HAP-1 (cell line): ENCODE measurements at regions not wholly inside any gene's neighbourhood (a gene's known extent, or its start where the extent isn't known, plus 50 kb on each side); places are given as distances from the start of the nearest gene placed in this dataset.

ENCODE experiments used
- DNase-seq, 2 experiments: peaks; one replicate each; pipeline ENCODE4 v3.0.0-alpha.2; 2016 to 2020; ENCODE audit warnings: low spot score in 2 of 2
- H3K27me3 ChIP-seq: fragments of 250-450 bp; sonication (Bioruptor Pico); 2 replicates; pipeline ENCODE4 v1.5.1; 2020; ENCODE audit warnings: low read depth, mild to moderate bottlenecking, moderate library complexity
- H3K36me3 ChIP-seq: fragments of 250-450 bp; sonication (Bioruptor Pico); replicated peaks from 2 replicates; pipeline ENCODE4 v1.5.1; 2020; ENCODE audit warnings: mild to moderate bottlenecking
- H3K4me1 ChIP-seq: fragments of 250-450 bp; sonication (Bioruptor Pico); 2 replicates; pipeline ENCODE4 v1.5.1; 2020; ENCODE audit warnings: mild to moderate bottlenecking
- H3K4me3 ChIP-seq: fragments of 250-450 bp; sonication (Bioruptor Pico); 2 replicates; pipeline ENCODE4 v1.5.1; 2020; ENCODE audit warnings: mild to moderate bottlenecking, moderate library complexity
- H3K9me3 ChIP-seq: fragments of 250-450 bp; sonication (Bioruptor Pico); 2 replicates; pipeline ENCODE4 v1.5.1; 2020; ENCODE audit warnings: mild to moderate bottlenecking, moderate library complexity
- in situ Hi-C: fragments of 300-500 bp; cut with MboI; formaldehyde crosslinking; loops from 3 replicates; pipeline ENCODE4 v1.14.3; 2020; ENCODE audit warnings: low sequenced_read_pairs, inconsistent platforms, mixed read lengths

DNA sequence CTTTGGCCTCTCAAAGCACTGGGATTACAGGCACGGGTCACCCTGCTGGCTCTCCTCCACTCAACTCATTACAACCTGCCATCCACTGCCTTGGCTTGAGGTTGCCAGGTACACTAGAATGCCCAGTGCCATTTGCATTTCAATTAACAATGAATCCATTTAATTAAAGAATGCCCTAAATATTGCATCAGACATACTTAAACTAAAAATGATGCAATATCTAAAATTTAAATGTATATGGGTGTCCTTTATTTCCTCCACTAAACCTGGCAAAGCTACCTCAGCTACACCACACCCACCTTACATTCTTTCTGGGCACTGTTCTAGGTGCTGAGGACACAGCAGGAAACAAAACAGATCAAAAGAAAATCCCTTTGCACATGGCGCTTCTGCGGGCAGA is 382.2 kb upstream of the ZFHX3 start:
- in situ Hi-C loops = no loop called here
- Histone ChIP-seq H3K4me1 (no peaks in the 10 kb centered on the region), H3K27me3 (no peaks in the 10 kb centered on the region), H3K4me3 (no peak overlapping the region), H3K9me3 (no peaks in the 10 kb centered on the region), H3K36me3 (no peaks in the 10 kb centered on the region)
- no peak for DNase-seq

DNA sequence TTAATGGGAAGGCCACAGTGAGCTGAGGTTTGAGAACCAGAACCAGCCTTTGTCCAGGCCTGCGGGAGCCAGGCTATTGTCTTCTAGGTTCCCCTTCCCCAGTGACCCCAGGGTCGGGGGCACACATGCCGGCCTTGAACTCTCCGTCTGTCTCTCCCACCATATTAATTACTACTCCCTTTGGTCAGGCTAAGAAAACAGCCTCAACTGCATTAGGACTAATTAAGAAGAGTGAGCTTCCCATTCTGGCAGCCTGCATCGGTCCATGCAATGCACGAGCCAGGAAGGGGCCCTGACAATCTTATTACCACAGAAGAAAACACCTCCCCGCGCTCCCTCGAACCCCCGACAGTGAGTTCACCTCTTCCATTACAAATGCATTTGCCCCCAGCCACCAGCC is 380.2 kb upstream of the ZFHX3 start:
- in situ Hi-C loops = no loop called here
- no peaks in the 10 kb centered on the region for H3K27me3 ChIP-seq

DNA sequence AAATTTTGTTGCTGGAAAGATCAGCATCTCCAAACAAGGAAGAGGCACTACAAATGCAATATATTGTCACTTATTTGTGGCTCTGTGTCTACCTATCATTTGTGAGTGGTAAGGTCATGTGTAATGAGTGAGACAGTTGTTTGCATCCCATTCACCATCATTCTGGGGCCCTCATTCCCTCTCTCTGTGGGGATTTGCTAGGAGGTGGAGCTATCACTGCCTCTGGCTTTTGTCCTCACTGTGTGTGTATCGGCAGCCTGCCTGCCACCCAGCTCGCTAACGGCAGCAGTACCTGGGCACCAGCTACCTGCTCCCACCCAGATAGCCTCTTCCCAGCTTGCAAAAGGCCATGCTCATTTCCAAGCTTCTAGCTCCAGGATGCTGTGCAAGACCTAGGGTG is 379.2 kb upstream of the ZFHX3 start:
- no peaks in the 10 kb centered on the region for H3K4me1 ChIP-seq
- H3K36me3 ChIP-seq = no peaks in the 10 kb centered on the region
- H3K27me3 ChIP-seq = no peaks in the 10 kb centered on the region
- H3K4me3 ChIP-seq = no peak overlapping the region
- H3K9me3 ChIP-seq = no peaks in the 10 kb centered on the region
- DNase-seq = no peak
- in situ Hi-C loops = no loop called here

More for the DNA sequence above, 380.2 kb upstream of the ZFHX3 start:
- Histone ChIP-seq H3K4me1 (no peaks in the 10 kb centered on the region), H3K36me3 (no peaks in the 10 kb centered on the region), H3K9me3 (no peaks in the 10 kb centered on the region), H3K4me3 (no peak overlapping the region)
- no peak for DNase-seq

- H3K4me1 ChIP-seq = no peaks in the 10 kb centered on the region
- H3K9me3 ChIP-seq = no peaks in the 10 kb centered on the region
- no peak for DNase-seq
- H3K27me3 ChIP-seq = no peaks in the 10 kb centered on the region
- in situ Hi-C loops = no loop called here
- H3K4me3 ChIP-seq = no peak overlapping the region
- H3K36me3 ChIP-seq = no peaks in the 10 kb centered on the region
Measured at GRCh38 chr16:73426433-73427160, 378.7 kb upstream of the ZFHX3 start.

- no peak overlapping the region for H3K4me3 ChIP-seq
- no peaks in the 10 kb centered on the region for H3K36me3 ChIP-seq
- no peaks in the 10 kb centered on the region for H3K27me3 ChIP-seq
- in situ Hi-C loops = no loop called here
- no peaks in the 10 kb centered on the region for H3K4me1 ChIP-seq
- no peaks in the 10 kb centered on the region for H3K9me3 ChIP-seq
- DNase-seq = no peak
Measured at GRCh38 chr16:73420676-73421075, 372.7 kb upstream of the ZFHX3 start.

GRCh38 chr16:73420244-73420643 is 372.3 kb upstream of the ZFHX3 start:
- no peaks in the 10 kb centered on the region for H3K36me3 ChIP-seq
- in situ Hi-C loops = no loop called here

GRCh38 chr16:73418691-73419090 is 370.8 kb upstream of the ZFHX3 start:
- Histone ChIP-seq H3K4me3 (no peak overlapping the region), H3K27me3 (no peaks in the 10 kb centered on the region), H3K4me1 (no peaks in the 10 kb centered on the region), H3K9me3 (no peaks in the 10 kb centered on the region), H3K36me3 (no peaks in the 10 kb centered on the region)
- in situ Hi-C loops = no loop called here
- no peak for DNase-seq

More at GRCh38 chr16:73420244-73420643, 372.3 kb upstream of the ZFHX3 start:
- DNase-seq = no peak
- H3K9me3 ChIP-seq = no peaks in the 10 kb centered on the region
- H3K27me3 ChIP-seq = no peaks in the 10 kb centered on the region
- no peaks in the 10 kb centered on the region for H3K4me1 ChIP-seq
- no peak overlapping the region for H3K4me3 ChIP-seq

DNA sequence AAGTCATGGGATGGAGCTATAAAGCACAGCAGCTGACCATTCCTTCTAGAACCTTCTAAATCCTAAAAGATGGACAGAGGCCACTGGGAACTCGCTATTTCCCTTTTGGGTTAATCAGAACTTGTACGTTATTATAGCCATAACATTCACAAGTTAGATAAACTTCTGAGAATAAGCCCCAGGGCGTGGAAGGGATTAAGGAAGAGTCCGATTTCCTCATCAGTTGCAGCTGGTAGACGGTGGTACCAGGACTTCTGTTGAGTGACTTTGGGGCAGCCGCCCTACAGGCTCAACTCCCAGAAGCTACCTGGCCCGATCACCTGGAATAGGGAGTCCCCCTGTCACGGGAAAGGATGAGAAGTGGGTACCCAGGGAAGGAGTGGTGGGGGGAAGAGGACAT is 370.1 kb upstream of the ZFHX3 start:
- DNase-seq = no peak
- no peaks in the 10 kb centered on the region for H3K36me3 ChIP-seq
- H3K4me3 ChIP-seq = no peak overlapping the region
- in situ Hi-C loops = no loop called here
- no peaks in the 10 kb centered on the region for H3K9me3 ChIP-seq
- no peaks in the 10 kb centered on the region for H3K27me3 ChIP-seq
- no peaks in the 10 kb centered on the region for H3K4me1 ChIP-seq

DNA sequence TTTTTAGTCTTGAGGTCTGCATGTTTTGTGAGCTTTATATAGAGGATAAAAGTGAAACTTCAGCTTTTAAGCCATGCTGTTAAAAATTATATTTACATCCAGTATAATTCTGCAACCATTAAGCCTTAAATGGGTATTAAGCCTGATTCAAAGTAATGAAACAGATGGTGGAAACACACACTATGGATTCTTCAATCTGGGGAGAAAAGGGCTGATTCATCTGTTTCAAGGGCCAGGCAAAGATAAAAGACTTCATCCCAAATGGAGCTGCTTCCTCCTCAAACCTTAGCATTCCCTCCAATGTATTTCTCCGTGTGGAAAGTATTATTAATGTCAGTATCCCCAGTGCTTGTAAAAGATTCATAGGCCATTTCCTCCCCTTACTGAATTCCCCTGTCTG is 367.4 kb upstream of the ZFHX3 start:
- Histone ChIP-seq H3K9me3 (no peaks in the 10 kb centered on the region), H3K4me1 (no peaks in the 10 kb centered on the region), H3K4me3 (no peak overlapping the region), H3K27me3 (no peaks in the 10 kb centered on the region), H3K36me3 (no peaks in the 10 kb centered on the region)
- no peak for DNase-seq
- in situ Hi-C loops = no loop called here

DNA sequence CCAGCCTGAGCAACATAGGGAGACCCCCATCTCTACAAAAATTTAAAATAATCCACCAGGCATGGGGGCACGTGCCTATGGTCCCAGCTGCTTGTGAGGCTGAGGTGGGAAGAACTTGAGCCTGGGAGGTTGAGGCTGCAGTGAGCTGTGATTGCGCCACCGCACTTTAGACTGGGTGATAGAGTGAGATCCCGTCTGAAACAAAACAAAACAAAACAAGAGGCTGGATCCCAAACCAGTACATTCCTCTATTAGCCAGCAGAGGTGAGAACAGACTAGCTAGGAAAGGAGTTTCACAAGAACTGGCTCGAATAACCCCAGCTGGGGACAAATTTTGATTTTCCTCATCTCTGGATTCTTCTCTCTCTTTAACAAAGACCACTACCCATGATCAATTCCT is 366.7 kb upstream of the ZFHX3 start:
- DNase-seq = no peak
- in situ Hi-C loops = no loop called here
- Histone ChIP-seq H3K4me1 (no peaks in the 10 kb centered on the region), H3K36me3 (no peaks in the 10 kb centered on the region), H3K4me3 (no peak overlapping the region), H3K27me3 (no peaks in the 10 kb centered on the region), H3K9me3 (no peaks in the 10 kb centered on the region)

GRCh38 chr16:73413830-73414190 is 365.9 kb upstream of the ZFHX3 start:
- no peaks in the 10 kb centered on the region for H3K9me3 ChIP-seq
- in situ Hi-C loops = no loop called here
- DNase-seq = no peak
- no peak overlapping the region for H3K4me3 ChIP-seq
- H3K4me1 ChIP-seq = no peaks in the 10 kb centered on the region
- no peaks in the 10 kb centered on the region for H3K27me3 ChIP-seq
- H3K36me3 ChIP-seq = no peaks in the 10 kb centered on the region

- H3K9me3 ChIP-seq = no peaks in the 10 kb centered on the region
- DNase-seq = no peak
- in situ Hi-C loops = no loop called here
- no peaks in the 10 kb centered on the region for H3K4me1 ChIP-seq
- no peak overlapping the region for H3K4me3 ChIP-seq
- no peaks in the 10 kb centered on the region for H3K27me3 ChIP-seq
- no peaks in the 10 kb centered on the region for H3K36me3 ChIP-seq
Measured at GRCh38 chr16:73413091-73413829, 365.3 kb upstream of the ZFHX3 start.

DNA sequence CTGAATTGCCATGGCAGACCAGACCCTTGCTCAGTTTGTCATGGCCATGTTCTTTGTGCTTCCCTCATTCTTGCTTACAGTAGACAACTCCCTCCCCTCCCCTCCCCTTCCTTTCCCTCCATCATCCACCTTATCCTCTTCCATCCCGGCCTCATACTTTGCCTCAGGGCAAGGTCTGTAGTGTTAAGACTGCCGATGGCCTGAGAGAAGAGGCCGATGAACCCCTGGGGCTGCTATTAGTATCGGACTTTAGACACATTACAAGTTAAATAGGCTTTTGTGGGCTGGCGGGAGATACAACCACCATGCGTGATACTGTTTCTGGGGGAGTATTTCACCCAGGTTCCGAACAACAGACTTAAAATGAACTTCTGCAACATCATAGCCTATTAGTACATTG is 364.5 kb upstream of the ZFHX3 start:
- no peak for DNase-seq
- no peaks in the 10 kb centered on the region for H3K4me1 ChIP-seq
- H3K9me3 ChIP-seq = no peaks in the 10 kb centered on the region
- no peaks in the 10 kb centered on the region for H3K36me3 ChIP-seq
- H3K4me3 ChIP-seq = no peak overlapping the region
- in situ Hi-C loops = no loop called here
- no peaks in the 10 kb centered on the region for H3K27me3 ChIP-seq

GRCh38 chr16:73408716-73409115 is 360.8 kb upstream of the ZFHX3 start:
- Histone ChIP-seq H3K36me3 (no peaks in the 10 kb centered on the region), H3K27me3 (no peaks in the 10 kb centered on the region), H3K9me3 (no peaks in the 10 kb centered on the region), H3K4me3 (no peak overlapping the region), H3K4me1 (no peaks in the 10 kb centered on the region)
- in situ Hi-C loops = no loop called here
- DNase-seq = no peak
